ENCODE measurements at regions not wholly inside any gene's neighbourhood (a gene's known extent, or its start where the extent isn't known, plus 50 kb on each side); places are given as distances from the start of the nearest gene placed in this dataset.
"Not testable (repeated sequence)": the region's sequence is repeated elsewhere in the genome, so short reads cannot be mapped to it uniquely, and the experiment has no call there.

DNA sequence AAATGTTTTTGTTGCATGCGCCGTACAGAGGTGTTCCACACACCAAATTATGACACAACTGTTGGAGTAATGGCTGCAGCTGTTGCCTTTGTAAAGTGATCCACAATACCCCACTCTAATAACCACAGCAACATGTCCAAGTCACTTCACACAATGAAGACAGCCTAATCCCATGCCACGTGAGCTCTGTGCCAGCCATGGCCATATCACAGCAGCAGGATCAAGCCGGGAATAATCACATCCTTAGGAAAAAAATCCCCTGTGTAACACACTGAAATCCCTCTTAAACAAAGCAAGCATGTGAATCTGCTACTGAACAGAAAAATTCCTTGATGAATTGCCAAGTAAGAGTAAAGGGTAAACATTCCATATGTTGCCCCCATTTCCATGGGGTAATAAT, 179.5 kb upstream of the PARD3B start:
- DNase-seq: no peak

DNA sequence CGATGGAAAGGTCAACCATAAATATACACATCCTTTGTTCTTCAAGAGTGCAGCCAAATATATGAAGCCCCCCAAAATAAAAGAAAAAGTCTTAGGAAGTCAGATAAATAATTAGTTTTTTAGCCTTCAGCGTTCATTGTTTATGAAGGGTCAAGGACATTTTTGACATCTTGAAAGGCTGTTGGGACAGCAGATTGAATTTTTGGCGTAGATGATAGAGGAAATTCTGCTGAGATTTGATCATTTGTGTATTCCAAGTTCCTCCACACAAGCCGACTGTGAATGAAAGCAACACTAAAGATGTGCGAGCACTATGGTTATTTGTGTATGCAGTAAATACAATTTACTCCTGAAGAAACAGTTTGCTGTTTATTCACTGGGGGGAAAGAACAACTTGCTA, 177.8 kb upstream of the PARD3B start:
- DNase-seq: no peak

DNA sequence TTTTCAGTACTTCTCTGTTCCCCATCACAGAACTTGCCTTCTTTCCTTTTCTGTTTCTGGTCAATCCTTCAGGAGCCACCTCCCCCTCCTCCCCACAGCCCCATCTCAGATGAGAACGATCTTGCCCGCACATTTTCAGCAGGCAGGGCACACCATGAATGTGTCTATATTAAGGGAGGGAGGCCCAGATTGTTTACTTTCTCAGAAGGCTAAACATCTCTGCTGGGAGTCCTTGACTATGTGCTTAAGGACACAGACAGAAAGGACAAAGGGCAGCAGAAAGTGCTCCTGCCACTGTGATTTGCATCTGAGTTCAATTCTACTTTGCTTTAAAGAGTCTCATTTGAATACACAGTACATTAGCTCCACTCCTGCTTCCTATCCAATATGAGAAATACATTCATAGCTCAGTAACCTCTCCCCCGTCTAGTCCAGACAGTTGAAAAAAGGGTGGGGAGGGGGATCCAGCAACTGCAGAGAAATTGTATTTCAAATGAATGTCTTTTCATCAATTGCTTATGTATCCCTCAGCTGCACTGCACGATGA, 175.0 kb upstream of the PARD3B start:
- no peak for DNase-seq

DNA sequence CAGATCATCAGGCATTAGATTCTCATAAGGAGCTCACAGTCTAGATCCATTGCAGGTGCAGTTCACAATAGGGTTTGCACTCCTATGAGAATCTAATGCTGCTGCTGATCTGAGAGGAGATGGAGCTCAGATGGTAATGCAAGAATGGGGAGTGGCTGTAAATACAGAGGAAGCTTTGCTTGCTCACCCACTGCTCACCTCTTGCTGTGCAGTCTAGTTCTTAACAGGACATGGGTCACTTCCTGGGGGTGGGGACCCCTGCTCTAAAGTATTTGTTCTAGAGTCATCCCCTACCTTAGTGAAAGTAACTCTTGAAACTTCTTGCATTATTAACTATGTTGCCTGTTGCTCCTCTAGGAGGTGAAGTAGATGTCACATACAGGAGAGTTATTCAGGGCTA, 171.3 kb upstream of the PARD3B start:
- no peak for DNase-seq

DNA sequence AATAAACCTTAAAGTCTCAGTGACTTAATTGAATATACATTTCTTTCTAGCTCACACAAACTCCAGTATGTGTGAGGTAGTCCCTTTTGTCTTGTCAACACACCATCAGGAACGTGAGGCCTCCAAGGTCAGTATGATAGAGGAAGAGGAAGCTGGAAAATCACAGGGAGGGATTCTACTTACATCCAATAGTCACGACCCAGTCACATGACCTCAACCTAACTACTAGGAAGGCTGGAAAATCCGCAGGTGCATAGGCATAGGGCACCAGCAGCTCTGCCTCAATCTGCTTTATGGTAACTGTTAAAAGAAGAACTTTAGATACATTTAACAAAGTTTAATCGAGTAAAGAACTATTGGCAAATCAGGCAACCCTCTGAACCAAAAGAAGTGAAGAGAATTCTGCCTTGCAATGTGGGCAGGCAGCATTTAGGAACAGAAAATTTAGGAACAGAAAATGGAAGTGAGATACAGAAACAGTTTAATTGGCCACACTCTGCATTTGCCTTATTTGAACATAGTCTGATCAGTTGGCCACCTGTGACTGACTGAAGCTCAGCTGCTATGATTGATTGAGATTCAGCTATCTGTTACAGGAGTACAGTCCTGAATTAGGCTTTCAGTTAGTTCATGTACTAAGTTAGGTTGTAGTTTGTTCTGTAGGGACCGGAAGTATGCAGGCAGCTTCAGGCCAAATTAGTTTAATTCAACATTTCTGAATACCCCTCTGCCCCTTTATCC, 165.0 kb upstream of the PARD3B start:
- DNase-seq: no peak

DNA sequence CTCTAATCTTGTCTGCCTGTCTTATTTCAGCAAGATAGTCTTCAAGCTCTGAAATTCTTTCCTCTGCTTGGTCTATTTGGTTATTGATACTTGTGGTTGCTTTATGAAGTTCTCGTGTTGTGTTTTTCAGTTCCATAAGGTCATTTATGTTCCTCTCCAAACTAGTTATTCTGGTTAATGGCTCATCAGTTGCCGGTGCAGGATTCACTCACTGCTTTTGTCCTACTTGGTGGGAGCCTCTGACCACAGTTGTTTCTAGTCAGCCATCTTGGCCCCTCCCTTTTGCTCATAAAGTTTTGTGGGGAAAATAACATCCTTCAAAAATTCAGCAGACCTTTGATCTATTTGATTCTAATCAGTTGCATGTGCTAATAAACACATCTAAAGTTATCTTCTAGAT, 158.6 kb upstream of the PARD3B start:
- no peak for DNase-seq

DNA sequence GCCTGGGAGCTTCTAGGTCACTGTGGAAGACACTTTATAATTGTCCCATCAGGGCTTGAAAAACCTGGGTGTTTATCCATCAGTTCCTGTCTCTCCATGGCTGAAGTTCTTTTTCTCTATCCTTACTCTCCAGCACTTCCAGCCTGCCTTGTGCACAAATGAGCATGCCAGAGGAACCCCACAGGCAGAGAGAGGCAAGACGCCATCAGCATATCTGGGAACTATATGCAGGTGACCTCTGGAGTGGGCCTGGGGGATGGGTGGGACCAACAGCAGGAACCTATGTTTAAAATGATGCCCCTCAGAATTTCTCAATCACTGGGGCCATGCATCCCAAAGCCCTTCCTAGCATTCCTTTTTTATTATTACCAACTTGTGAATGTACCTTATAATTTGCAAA, 156.2 kb upstream of the PARD3B start:
- DNase-seq: no peak

DNA sequence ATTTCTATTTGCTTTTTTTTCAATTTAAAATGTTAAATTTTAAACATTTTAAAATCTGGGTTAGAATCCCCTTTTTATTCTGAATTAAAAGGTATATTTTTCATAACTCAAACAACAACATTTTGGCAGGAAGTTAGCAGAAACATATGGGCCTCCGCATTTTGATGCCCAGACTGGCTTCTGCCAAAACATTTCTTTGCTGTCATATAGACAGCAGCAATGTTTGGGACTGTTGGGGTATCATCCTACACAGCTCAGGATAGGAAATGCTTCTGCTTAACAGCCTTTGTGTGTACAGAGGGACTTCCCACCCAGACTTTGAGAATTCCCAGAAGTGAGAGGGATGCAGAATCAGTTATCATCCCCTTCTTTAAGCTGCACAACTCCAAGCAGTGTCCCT, 155.4 kb upstream of the PARD3B start:
- no peak for DNase-seq

DNA sequence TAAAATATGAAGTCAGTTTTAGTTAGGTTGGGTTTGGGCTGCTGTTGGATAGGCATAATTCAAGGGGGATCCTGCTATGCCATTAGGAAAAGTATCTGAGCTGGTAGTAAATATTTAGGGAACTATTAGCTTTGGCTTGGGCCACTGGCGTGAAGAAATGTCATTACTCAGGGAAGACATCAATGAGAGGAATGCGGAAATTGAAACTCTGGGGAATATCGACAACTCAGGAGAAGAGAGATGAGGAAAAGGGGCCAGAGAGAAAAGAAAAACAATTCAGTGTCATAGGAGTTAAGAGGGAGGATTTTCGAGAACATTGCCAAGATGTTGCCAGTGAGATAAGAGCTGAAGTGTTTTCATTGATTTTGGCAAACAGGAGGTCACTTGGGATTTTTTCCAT, 149.7 kb upstream of the PARD3B start:
- DNase-seq: no peak

DNA sequence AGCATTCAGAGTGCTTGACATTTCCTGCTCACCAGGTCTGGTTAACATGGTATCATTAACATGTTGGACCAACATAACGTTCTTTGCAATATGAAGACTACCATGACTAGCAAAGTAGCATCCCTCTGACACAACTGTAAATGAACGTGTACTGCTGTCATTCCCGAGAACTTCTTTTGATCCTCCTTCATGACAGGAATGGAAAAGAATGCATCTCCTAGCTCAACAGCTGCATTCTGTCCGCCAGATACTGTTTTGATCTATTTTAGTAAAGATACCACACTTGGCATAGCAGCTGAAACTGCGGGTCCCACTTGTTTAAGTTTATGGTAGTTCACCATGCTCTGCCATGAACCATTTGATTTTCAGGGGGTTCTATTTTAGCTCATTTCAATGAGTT, 144.2 kb upstream of the PARD3B start:
- DNase-seq: no peak

DNA sequence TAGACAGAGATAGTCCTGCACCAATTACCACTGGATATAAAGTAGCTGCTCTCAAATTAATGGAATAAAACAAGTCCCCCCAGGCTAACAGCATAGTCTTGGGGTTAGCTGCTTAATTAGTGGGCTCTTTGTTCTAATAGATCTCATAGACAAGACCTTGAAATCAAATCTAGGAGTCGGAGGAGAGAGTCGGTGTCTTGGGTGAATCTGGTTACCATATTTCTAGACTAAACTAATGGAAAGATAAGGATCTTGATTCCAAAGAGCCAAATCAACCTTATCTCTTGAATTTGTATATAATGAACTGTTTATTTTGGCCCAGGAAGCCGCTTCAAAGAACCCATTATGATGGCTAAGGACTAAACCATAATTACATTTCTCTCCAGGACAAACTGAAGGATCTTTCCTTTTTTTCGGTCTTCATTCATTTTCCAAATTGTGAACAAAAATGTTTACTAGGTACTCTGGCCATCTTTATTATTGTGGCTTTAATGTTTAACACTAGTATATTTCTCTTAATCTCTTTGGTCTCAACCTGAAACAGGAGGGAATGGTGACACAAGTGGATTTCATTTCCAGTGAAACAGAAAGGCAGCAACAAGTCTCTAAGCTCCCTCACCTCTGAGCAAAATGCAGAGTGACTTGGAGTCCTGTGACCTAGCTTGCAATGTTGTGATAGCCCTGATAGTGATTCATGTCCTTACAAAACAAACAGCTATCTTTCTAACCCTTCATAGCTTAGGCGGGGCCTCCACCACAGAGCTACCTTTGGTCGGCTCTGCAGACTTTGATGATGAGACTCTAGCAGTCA, 137.9 kb upstream of the PARD3B start:
- DNase-seq: no peak

DNA sequence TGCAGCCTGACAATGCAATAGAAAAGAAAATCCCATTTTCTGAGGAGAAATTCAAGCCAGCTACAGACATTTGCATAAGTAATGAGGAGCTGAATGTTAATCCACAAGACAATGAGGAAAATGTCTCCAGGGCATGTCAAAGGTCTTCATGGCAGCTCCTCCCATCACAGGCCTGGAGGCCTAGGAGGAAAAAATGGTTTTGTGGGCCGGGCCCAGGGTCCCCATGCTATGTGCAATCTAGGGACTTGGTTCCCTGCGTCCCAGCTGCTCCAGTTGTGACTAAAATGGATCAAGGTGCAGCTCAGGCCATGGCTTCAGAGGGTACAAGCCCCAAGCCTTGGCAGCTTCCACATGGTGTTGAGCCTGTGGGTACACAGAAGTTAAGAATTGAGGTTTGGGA, 132.5 kb upstream of the PARD3B start:
- not testable (repeated sequence) for DNase-seq

DNA sequence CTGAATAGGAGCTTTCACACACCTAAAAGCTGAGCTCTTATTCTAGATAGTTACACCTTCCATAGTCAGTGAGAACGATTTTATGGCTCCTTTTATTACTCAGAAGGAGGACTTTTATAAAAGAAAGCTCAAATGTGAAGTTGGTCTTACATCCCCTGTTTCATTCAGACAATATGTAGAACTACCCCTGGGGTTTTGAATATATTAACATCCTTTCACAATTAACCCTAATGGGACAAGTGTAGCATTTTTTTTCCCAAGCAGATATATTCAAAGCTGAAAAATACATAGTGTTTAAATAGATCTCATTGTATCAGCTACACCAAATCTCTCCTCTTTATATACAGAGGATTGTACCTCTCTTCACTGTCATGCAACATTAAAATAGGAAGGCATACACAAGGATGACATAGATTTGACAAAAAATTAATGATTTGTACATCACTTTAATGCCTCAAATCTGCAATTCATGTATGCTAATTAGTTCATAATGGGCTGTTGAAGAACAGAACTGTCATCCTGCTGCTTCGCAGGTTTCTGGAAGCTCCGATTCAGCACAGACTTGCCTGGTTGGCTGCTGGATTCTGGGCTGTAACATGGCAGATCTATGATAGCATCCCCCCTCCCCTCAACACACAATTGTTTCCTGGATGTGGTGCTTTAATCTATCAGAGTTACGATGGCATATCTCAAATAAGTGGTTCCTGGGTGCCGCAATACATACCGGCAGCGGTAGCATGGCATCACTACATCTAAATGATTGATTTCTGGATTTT, 129.7 kb upstream of the PARD3B start:
- no peak for DNase-seq

DNA sequence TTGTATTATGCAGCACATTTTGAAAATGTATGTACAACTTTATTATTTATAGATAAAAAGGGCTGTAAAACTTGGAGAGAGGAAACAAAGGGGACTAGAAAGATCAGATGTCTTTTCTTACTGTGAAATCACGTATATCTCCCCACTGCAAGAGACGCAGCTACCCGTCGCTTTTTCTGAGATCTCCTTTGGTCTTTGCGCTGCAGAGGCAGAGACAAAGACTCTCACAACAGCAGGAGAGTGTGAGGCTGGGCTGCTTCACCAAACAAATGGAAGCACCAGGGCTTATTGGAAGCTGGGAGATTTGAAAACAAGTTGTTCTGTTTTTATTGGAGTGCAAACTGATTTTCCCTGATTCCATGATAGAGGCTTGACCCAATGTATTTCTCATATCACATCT, 129.0 kb upstream of the PARD3B start:
- DNase-seq: no peak

DNA sequence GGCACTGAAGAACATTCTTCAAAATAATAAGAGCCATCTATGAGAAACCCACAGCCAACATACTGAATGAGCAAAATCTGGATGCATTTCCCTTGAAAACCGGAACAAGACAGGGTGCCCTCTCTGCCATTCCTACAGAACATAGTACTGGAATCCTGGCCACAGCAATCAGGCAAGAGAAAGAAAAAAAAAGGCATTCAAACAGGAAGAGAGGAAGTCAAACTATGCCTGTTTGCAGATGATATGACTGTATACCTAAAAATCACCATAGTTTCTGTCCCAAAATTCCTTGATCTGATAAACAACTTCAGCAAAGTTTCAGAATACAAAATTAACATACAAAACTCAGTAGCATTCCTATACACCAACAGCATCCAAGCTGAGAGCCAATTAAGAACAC, 119.5 kb upstream of the PARD3B start:
- no peak for DNase-seq

DNA sequence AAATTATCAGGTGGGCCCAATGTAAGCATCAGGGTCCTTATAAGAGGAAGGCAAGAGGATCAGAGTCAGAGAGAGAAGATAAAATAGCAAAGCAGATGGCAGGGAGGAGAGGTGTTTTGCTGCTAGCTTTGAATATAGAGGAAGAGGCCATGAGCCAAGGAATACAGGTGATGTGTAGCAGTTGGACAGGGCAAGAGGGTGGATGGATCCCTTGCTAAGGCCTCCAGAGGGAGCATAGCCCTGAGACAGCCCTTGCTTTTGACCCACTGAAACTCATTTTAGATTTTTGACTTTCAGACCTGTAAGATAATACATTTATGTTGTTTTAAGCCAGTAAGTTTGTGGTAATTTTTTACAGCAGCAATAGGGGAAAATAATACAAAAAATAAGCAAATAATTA, 116.6 kb upstream of the PARD3B start:
- no peak for DNase-seq

DNA sequence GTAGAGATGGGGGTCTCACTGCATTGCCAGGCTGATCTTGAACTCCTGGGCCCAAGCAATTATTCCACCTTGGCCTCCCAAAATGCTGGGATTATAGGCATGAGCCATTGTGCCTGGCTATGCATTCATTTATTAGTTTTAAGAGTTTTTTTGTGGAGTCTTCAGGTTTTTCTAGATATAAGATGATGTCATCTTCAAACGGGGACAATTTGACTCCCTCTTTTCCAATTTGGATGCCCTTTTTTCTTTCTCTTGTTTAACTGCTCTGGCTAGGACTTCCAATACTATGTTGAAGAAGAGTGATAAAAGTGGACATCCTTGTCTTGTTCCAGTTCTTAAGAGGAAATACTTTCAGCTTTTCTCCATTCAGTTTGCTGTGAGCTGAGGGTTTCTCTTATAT, 113.7 kb upstream of the PARD3B start:
- no peak for DNase-seq

DNA sequence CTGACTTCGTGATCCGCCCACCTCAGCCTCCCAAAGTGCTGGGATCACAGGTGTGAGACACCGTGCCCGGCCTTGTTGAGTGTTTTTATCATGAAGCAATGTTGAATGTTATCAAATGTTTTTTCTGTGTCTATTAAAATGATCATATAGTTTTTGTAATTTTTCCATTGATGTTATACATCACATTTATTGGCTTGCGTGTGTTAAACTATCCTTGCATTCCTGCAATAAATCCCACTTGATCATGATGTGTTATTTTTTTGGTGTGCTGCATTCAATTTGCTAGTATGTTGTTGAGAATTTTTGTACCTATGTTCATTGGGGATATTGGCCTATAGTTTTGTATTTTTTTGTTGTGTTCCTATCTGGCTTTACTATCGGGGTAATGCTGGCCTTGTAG, 113.1 kb upstream of the PARD3B start:
- DNase-seq: no peak

DNA sequence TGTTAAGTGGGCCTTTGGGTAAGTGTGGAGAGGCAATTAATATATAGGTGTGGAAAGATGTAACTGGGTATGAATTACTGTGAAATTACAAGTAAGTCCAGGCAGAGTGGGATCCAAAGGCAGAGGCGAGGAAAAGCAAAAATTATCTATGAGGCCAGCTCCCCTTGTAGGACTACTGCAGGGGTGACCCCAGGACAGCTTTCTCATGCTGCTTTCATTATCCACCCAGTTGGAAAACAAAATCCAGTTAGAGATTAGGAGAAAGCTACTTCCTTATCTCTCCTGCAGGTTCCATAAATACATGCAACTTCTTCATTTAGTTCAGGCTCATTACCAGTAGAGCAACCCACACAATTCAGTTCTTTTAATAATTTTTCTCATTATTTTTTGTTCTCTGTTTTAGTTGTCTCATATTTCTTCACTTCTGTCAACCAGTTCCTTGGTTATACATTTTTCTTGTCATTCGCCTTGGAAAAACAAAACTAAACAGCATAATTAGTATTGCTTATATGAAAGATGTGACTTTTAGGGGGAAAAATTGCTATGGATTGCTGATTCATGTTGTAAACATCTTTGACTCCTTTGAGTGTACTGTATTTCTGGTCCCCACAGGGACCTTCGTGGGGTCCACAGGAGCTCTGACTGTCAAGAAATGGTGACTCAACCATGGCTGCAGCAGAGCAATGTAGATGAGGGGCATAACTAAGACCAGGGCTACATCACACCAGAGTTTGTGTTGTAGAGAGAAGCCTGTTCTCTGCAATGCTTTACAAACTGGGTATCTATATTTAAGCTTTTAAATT, 110.4 kb upstream of the PARD3B start:
- no peak for DNase-seq

DNA sequence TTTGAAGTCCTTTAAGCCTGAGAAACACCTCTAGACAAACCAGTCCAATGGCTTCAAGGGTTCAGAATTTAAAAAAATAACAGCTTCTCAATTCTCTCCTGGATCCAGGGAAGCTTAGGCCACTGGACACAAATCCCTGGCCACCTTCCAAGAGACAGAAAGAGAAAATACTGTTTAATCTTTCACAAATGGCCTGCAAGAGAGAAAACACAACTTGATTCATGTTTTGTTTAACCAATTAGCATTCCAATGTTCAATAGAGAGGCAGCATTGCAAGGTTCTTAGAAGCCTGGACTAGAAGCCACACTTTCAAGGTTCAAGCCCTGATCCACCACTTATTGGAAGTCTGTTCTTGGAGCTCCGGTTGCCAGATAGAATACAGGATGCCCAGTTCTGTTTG, 109.0 kb upstream of the PARD3B start:
- no peak for DNase-seq

DNA sequence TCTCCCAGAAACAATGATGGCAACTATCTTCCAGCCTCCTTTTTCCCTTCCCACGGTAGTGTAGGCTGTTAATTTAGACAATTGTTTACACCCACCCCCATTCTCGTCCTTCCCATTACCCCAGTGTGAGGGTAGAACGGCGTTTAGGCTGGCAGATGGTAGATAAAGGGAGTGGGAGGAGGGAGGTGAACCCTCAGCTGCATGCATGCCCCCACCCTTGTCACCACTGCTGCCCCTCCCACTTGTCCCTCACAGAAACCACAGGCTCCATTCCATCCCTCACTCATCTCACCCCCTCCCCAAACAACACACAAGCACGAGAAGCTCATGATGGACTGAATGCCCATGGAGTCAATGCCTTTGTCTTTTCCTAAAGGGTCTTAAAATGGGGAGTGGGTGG, 107.9 kb upstream of the PARD3B start:
- DNase-seq: no peak
